K562 (cell line): ENCODE measurements at regions not wholly inside any gene's neighbourhood (a gene's known extent, or its start where the extent isn't known, plus 50 kb on each side); places are given as distances from the start of the nearest gene placed in this dataset.

ENCODE experiments used
- ATAC-seq: fragments of 200-7000 bp; cut with Tn5 transposase; 3 replicates; pipeline ENCODE4 v1.9.1; 2020; ENCODE audit warnings: moderate library complexity
- BruUV-seq: library from RNA; stranded (reverse); fragments of 400-500 nt; replicated peaks from 2 replicates; lab custom pipeline; 2021; lab: Mats Ljungman, UMichigan
- CTCF ChIA-PET: fragments of 300-600 bp; formaldehyde crosslinking; extraction: SDS; loops from one replicate; lab custom pipeline; 2021; ENCODE audit warnings: low intra/inter-chr PET ratio; lab: Yijun Ruan, JAX
- POLR2A ChIA-PET: fragments of 300-600, 350-650 bp; sonication (Branson Sonifier 250); formaldehyde crosslinking; extraction: SDS; loops from one replicate; lab custom pipeline; 2021; ENCODE audit warnings: antibody characterized with exemption, inconsistent platforms; lab: Yijun Ruan, JAX
- DNase-seq, 4 experiments: peaks; one replicate each; pipeline versions ENCODE4 v3.0.0 to v3.0.0-alpha.2; 2011 to 2018; ENCODE audit warnings: low spot score in 3 of 4, mixed read lengths in 3 of 4; ENCODE audit errors: extremely low read depth in 1 of 4
- FAIRE-seq: peaks from 2 replicates; lab custom pipeline; 2011; peaks lifted over from hg19 to GRCh38; lab: Jason Lieb, UNC
- H2AFZ ChIP-seq: 2 replicates; pipeline ENCODE4 v1.6.0; 2011; ENCODE audit warnings: low read depth, low read length, control low read depth, inconsistent platforms
- H3K27ac ChIP-seq: fragments of 200-600 bp; 3 replicates; pipeline ENCODE4 v1.8.0; 2011; ENCODE audit warnings: low read depth, mild to moderate bottlenecking, control low read depth, inconsistent platforms, low read length, moderate library complexity, mixed read lengths; ENCODE audit errors: extremely low read depth
- H3K27me3 ChIP-seq, 2 experiments: fragments of 300-600 bp in 1 of 2; 2 replicates in 1 of 2; 3 replicates in 1 of 2; pipeline versions ENCODE4 v1.6.0 to v1.8.0; 2011; ENCODE audit warnings: inconsistent platforms in 2 of 2, low read length in 2 of 2, mild to moderate bottlenecking in 1 of 2, mixed read lengths in 1 of 2, moderate library complexity in 1 of 2; ENCODE audit not compliant: control insufficient read depth in 2 of 2, insufficient read depth in 2 of 2
- H3K36me3 ChIP-seq: fragments of 300-600 bp; 3 replicates; pipeline ENCODE4 v1.8.0; 2011; ENCODE audit warnings: mild to moderate bottlenecking, low read length, inconsistent platforms; ENCODE audit not compliant: control insufficient read depth, insufficient read depth
- H3K4me1 ChIP-seq, 2 experiments: fragments of 200-600 bp in 1 of 2; replicated peaks in 1 of 2; 2 replicates in 1 of 2; 3 replicates in 1 of 2; pipeline versions ENCODE4 v1.5.1 to v1.8.0; 2011; ENCODE audit warnings: inconsistent platforms in 2 of 2, low read length in 2 of 2, mild to moderate bottlenecking in 1 of 2, mixed read lengths in 1 of 2, moderate library complexity in 1 of 2; ENCODE audit not compliant: control insufficient read depth in 2 of 2, insufficient read depth in 2 of 2
- H3K4me2 ChIP-seq: 2 replicates; pipeline ENCODE4 v1.6.1; 2011; ENCODE audit warnings: low read length, control low read depth, inconsistent platforms, mixed read lengths; ENCODE audit not compliant: insufficient read depth
- H3K4me3 ChIP-seq: fragments of 200-600 bp; sonication (generic), shearing (Covaris generic); 2 replicates; pipeline ENCODE4 v1.5.1; 2016; ENCODE audit warnings: control low read depth, inconsistent platforms
- H3K79me2 ChIP-seq: fragments of 200-600 bp; 3 replicates; pipeline ENCODE4 v1.8.0; 2011; ENCODE audit warnings: low read length, inconsistent platforms; ENCODE audit not compliant: control insufficient read depth, insufficient read depth
- H3K9ac ChIP-seq, 2 experiments: 2 replicates each; pipeline versions ENCODE4 v1.6.0 to v1.6.1; 2011; ENCODE audit warnings: low read depth in 2 of 2, low read length in 2 of 2, control low read depth in 1 of 2, inconsistent platforms in 1 of 2, mild to moderate bottlenecking in 1 of 2, mixed read lengths in 1 of 2; ENCODE audit not compliant: insufficient read depth in 1 of 2
- H3K9me1 ChIP-seq: one replicate; pipeline ENCODE4 v1.6.0; 2011; ENCODE audit warnings: inconsistent platforms, mild to moderate bottlenecking, low read length, moderate library complexity; ENCODE audit not compliant: control insufficient read depth, insufficient read depth
- H3K9me3 ChIP-seq: replicated peaks from 2 replicates; pipeline ENCODE4 v1.5.1; 2011; ENCODE audit warnings: low read depth, low read length, inconsistent platforms; ENCODE audit not compliant: control insufficient read depth, insufficient read depth
- H4K20me1 ChIP-seq: replicated peaks from 2 replicates; pipeline ENCODE4 v1.6.1; 2011; ENCODE audit warnings: low read length, inconsistent platforms, mixed read lengths; ENCODE audit not compliant: control insufficient read depth, insufficient read depth
- LEF1 ChIP-seq: fragments of 450-650 bp; IDR thresholded peaks from 2 replicates; pipeline ENCODE4 v1.6.1; 2016; ENCODE audit warnings: mild to moderate bottlenecking
- MED1 ChIP-seq: sonication (generic); formaldehyde crosslinking; IDR thresholded peaks from 2 replicates; pipeline ENCODE4 v1.8.1; 2023; ENCODE audit warnings: missing genetic modification reagents, borderline replicate concordance
- MEIS2 ChIP-seq: fragments of 450-650 bp; IDR thresholded peaks from 2 replicates; pipeline ENCODE4 v1.6.1; 2014; ENCODE audit warnings: mild to moderate bottlenecking; ENCODE audit not compliant: partially characterized antibody
- POLR3G ChIP-seq: IDR thresholded peaks from 2 replicates; pipeline ENCODE4 v1.6.1; 2011; ENCODE audit not compliant: insufficient read length, insufficient replicate concordance; ENCODE audit errors: extremely low read depth
- RBM22 ChIP-seq: fragments of 200-400 bp; formaldehyde crosslinking; IDR thresholded peaks from 2 replicates; pipeline ENCODE4 v1.6.1; 2018; ENCODE audit warnings: low read length, low read depth; ENCODE audit not compliant: poor library complexity, severe bottlenecking
- SIX5 ChIP-seq, 2 experiments: IDR thresholded peaks; 2 replicates each; pipeline ENCODE4 v1.6.1; 2011; ENCODE audit warnings: low read length in 2 of 2, borderline replicate concordance in 1 of 2, low read depth in 1 of 2, mild to moderate bottlenecking in 1 of 2, moderate library complexity in 1 of 2; ENCODE audit not compliant: insufficient read depth in 1 of 2
- SMAD3 ChIP-seq: fragments of 450-650 bp; formaldehyde crosslinking; conservative IDR thresholded peaks from 2 replicates; pipeline ENCODE4 v1.4.0; 2020; ENCODE audit warnings: mild to moderate bottlenecking
- STAT5A ChIP-seq: IDR thresholded peaks from 2 replicates; pipeline ENCODE4 v1.6.1; 2012; ENCODE audit warnings: low read length, inconsistent platforms, borderline replicate concordance
- ZNF431 ChIP-seq: sonication (generic); formaldehyde crosslinking; IDR thresholded peaks from 2 replicates; pipeline ENCODE4 v1.8.0; 2022; ENCODE audit warnings: mild to moderate bottlenecking, missing genetic modification reagents
- ZNF445 ChIP-seq: fragments of 250-450 bp; sonication (Bioruptor Pico); IDR thresholded peaks from 2 replicates; pipeline ENCODE4 v1.4.0; 2020; ENCODE audit warnings: low read depth, mild to moderate bottlenecking, moderate library complexity
- WGBS: fragments of 100-300 bp; shearing (Covaris generic); methylation state at CpG from one replicate; pipeline ENCODE4 v1.1.6; 2016; ENCODE audit warnings: low coverage, mixed read lengths; ENCODE audit not compliant: insufficient coverage; ENCODE audit errors: missing lambda C conversion rate; 5-methylcytosine and 5-hydroxymethylcytosine counted together
- in situ Hi-C: fragments of 300-500 bp; cut with MboI; formaldehyde crosslinking; loops from 4 replicates; pipeline ENCODE4 v1.15.0; 2018; ENCODE audit warnings: inconsistent platforms, mixed read lengths
- intact Hi-C: fragments of 100-400 bp; cut with micrococcal nuclease; formaldehyde crosslinking; loops from 2 replicates; pipeline ENCODE4 v1.14.2; 2022
- TF ChIP-seq, protein P1 (sequence below): IDR thresholded peaks from 2 replicates; pipeline ENCODE4 v1.6.1; 2012; ENCODE audit warnings: low read depth, low read length, improper control_type of control experiment, borderline replicate concordance
- TF ChIP-seq, protein P2 (sequence below), 2 experiments: fragments of 450-650 bp; conservative IDR thresholded peaks; 2 replicates each; pipeline ENCODE4 v1.6.1; 2017; ENCODE audit warnings: mild to moderate bottlenecking in 2 of 2, moderate library complexity in 2 of 2
- TF ChIP-seq, protein P3 (sequence below): fragments of 250-450 bp; sonication (Bioruptor Pico); IDR thresholded peaks from 2 replicates; pipeline ENCODE4 v1.4.0; 2020; ENCODE audit warnings: mild to moderate bottlenecking
- TF ChIP-seq, protein P4 (sequence below), 3 experiments: IDR thresholded peaks in 2 of 3; conservative IDR thresholded peaks in 1 of 3; 2 replicates each; pipeline ENCODE4 v1.5.1; 2011 to 2012; ENCODE audit warnings: low read length in 3 of 3, mild to moderate bottlenecking in 3 of 3, control low read depth in 2 of 3, improper control_type of control experiment in 1 of 3, inconsistent platforms in 1 of 3, low read depth in 1 of 3, mixed read lengths in 1 of 3, moderate library complexity in 1 of 3; ENCODE audit not compliant: insufficient read depth in 2 of 3

DNA sequence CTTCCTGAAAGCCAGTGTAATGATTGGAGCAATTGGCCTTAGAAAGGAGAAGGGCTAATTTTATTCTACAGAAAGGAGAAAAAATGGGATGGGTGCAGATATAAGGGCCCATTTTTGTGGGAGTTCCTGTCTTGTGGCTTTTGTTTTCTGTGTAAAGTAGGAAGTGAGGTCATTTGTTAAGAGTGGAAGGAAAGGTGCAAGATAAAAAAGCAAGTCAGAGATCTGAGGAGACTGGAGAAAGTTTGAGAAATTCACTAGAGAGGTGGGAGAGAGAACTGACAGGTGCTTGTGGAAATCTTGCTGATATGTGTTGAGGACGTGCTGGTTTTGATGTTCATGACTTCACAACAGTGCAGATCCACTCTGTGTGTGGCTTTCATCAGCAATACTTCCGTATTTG, 349.4 kb downstream of the DLEU7 start:
- H3K27me3 ChIP-seq, result no peaks in the 10 kb centered on the region
- BruUV-seq, result no TSS peak
- H3K36me3 ChIP-seq, result no peaks in the 10 kb centered on the region
- H2AFZ ChIP-seq, result no peak overlapping the region
- FAIRE-seq, result no peak
- intact Hi-C loops (no loop called here), in situ Hi-C loops (no loop called here)
- WGBS, result 41% methylated on average over 2 of the region's 2 CpGs
- no peak for ATAC-seq
- no peaks in the 10 kb centered on the region; a peak in 1 of 5 replicates for H3K4me1 ChIP-seq
- no peaks in the 10 kb centered on the region for H3K79me2 ChIP-seq
- H3K4me3 ChIP-seq, result no peak overlapping the region
- H4K20me1 ChIP-seq, result no peaks in the 10 kb centered on the region
- H3K9ac ChIP-seq, result no peak overlapping the region
- CTCF ChIA-PET, result no interaction called here
- no peaks in the 10 kb centered on the region for H3K9me1 ChIP-seq
- no peak for DNase-seq
- H3K27ac ChIP-seq, result no peak overlapping the region
- POLR2A ChIA-PET, result no interaction called here
- H3K9me3 ChIP-seq, result no peaks in the 10 kb centered on the region
- H3K4me2 ChIP-seq, result no peak overlapping the region
- TF ChIP-seq, protein P1, sequence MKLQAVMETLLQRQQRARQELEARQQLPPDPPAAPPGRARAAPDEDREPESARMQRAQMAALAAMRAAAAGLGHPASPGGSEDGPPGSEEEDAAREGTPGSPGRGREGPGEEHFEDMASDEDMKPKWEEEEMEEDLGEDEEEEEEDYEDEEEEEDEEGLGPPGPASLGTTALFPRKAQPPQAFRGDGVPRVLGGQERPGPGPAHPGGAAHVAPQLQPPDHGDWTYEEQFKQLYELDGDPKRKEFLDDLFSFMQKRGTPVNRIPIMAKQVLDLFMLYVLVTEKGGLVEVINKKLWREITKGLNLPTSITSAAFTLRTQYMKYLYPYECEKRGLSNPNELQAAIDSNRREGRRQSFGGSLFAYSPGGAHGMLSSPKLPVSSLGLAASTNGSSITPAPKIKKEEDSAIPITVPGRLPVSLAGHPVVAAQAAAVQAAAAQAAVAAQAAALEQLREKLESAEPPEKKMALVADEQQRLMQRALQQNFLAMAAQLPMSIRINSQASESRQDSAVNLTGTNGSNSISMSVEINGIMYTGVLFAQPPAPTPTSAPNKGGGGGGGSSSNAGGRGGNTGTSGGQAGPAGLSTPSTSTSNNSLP, result no peak
- TF ChIP-seq ZNF445, result no peak
- TF ChIP-seq, protein P2, sequence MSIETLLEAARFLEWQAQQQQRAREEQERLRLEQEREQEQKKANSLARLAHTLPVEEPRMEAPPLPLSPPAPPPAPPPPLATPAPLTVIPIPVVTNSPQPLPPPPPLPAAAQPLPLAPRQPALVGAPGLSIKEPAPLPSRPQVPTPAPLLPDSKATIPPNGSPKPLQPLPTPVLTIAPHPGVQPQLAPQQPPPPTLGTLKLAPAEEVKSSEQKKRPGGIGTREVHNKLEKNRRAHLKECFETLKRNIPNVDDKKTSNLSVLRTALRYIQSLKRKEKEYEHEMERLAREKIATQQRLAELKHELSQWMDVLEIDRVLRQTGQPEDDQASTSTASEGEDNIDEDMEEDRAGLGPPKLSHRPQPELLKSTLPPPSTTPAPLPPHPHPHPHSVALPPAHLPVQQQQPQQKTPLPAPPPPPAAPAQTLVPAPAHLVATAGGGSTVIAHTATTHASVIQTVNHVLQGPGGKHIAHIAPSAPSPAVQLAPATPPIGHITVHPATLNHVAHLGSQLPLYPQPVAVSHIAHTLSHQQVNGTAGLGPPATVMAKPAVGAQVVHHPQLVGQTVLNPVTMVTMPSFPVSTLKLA (conservative IDR thresholded peaks at IDR 0.05), result no peak
- TF ChIP-seq ZNF431 (CRISPR knock-in tag), result no peak
- no peak for TF ChIP-seq POLR3G
- no peak for TF ChIP-seq STAT5A
- TF ChIP-seq MEIS2, result no peak
- TF ChIP-seq RBM22, result no peak
- no peak for TF ChIP-seq SMAD3 (CRISPR knock-in tag)
- TF ChIP-seq, protein P3, sequence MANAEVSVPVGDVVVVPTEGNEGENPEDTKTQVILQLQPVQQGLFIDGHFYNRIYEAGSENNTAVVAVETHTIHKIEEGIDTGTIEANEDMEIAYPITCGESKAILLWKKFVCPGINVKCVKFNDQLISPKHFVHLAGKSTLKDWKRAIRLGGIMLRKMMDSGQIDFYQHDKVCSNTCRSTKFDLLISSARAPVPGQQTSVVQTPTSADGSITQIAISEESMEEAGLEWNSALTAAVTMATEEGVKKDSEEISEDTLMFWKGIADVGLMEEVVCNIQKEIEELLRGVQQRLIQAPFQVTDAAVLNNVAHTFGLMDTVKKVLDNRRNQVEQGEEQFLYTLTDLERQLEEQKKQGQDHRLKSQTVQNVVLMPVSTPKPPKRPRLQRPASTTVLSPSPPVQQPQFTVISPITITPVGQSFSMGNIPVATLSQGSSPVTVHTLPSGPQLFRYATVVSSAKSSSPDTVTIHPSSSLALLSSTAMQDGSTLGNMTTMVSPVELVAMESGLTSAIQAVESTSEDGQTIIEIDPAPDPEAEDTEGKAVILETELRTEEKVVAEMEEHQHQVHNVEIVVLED, result no peak
- TF ChIP-seq, protein P4, sequence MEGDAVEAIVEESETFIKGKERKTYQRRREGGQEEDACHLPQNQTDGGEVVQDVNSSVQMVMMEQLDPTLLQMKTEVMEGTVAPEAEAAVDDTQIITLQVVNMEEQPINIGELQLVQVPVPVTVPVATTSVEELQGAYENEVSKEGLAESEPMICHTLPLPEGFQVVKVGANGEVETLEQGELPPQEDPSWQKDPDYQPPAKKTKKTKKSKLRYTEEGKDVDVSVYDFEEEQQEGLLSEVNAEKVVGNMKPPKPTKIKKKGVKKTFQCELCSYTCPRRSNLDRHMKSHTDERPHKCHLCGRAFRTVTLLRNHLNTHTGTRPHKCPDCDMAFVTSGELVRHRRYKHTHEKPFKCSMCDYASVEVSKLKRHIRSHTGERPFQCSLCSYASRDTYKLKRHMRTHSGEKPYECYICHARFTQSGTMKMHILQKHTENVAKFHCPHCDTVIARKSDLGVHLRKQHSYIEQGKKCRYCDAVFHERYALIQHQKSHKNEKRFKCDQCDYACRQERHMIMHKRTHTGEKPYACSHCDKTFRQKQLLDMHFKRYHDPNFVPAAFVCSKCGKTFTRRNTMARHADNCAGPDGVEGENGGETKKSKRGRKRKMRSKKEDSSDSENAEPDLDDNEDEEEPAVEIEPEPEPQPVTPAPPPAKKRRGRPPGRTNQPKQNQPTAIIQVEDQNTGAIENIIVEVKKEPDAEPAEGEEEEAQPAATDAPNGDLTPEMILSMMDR (IDR thresholded peaks at IDR 0.05 in 2 of 3, conservative IDR thresholded peaks at IDR 0.05 in 1 of 3; ENCODE audit: insufficient read depth in 2 of 3, low read depth in 1 of 3, low read length in 3 of 3), result no peak
- no peak for TF ChIP-seq LEF1
- TF ChIP-seq SIX5 (IDR thresholded peaks at IDR 0.05; ENCODE audit: borderline replicate concordance in 1 of 2, insufficient read depth in 1 of 2, low read depth in 1 of 2, low read length in 2 of 2), result no peak
- TF ChIP-seq MED1 (CRISPR knock-in tag), result no peak
